ENCODE measurements at regions not wholly inside any gene's neighbourhood (a gene's known extent, or its start where the extent isn't known, plus 50 kb on each side); places are given as distances from the start of the nearest gene placed in this dataset.

DNA sequence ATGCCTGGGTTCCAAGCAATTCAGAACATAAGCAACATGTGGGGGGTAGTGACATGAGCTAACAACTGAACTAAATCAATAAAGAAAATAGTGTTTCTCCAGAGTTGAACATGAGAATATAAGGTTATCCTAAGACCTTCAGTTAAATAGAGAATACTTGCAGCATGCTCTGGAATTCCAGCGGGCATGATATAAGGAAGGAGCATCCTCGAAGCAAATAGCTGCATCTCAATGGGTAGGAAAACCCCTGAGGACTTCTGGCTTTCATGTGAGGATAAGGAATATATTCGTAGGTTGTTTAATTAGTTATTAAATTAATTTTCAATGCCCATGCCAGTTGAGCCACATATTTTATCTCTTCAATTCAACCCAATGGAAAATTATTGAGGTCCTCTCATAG is 631.2 kb upstream of the EPHA7 start:
- FAIRE-seq: no peak
- intact Hi-C loops (cut with micrococcal nuclease) (no loop called here), dilution Hi-C loops (cut with MboI; ENCODE audit: extremely low pct_ligation_motif_present, low sequenced_read_pairs) (no loop called here)
- no peak for DNase-seq (ENCODE audit: low read depth, low spot score)
- Histone ChIP-seq H3K36me3 (ENCODE audit: control insufficient read depth in 2 of 2, extremely low read depth in 1 of 2, insufficient read depth in 2 of 2, low read length in 2 of 2) (no peaks in the 10 kb centered on the region), H3K79me2 (ENCODE audit: control insufficient read depth, insufficient read depth, low read length) (no peaks in the 10 kb centered on the region), H3K9ac (replicated peaks; ENCODE audit: extremely low read depth, insufficient read depth, low read length) (no peak overlapping the region), H3K4me1 (ENCODE audit: control insufficient read depth, extremely low read depth, insufficient read depth, low read length) (no peaks in the 10 kb centered on the region), H4K20me1 (replicated peaks; ENCODE audit: control insufficient read depth, extremely low read depth, insufficient read depth, low read length) (no peaks in the 10 kb centered on the region), H3K4me3 (replicated peaks in 1 of 3; ENCODE audit: insufficient read depth in 1 of 3, low read depth in 1 of 3, low read length in 3 of 3) (no peak overlapping the region), H3K9me3 (replicated peaks; ENCODE audit: control insufficient read depth, insufficient read depth, low read length) (no peaks in the 10 kb centered on the region), H2AFZ (ENCODE audit: low read depth, low read length) (no peak overlapping the region), H3K9me1 (replicated peaks; ENCODE audit: control insufficient read depth, extremely low read depth, insufficient read depth, low read length) (no peaks in the 10 kb centered on the region), H3K27ac (ENCODE audit: insufficient read depth, low read depth, low read length) (no peak overlapping the region), H3K27me3 (ENCODE audit: control insufficient read depth in 2 of 2, insufficient read depth in 2 of 2, low read length in 2 of 2) (no peaks in the 10 kb centered on the region), H3K4me2 (ENCODE audit: insufficient read depth, low read length) (no peak overlapping the region)
- CTCF ChIA-PET: no interaction called here
- POLR2A ChIA-PET: no interaction called here
- no peak for TF ChIP-seq JUN (IDR thresholded peaks at IDR 0.05; ENCODE audit: borderline replicate concordance, insufficient read depth, insufficient read length, low read depth)
- TF ChIP-seq POLR2AphosphoS5 (IDR thresholded peaks at IDR 0.05; ENCODE audit: insufficient read depth, low read depth, low read length): no peak
- TF ChIP-seq, protein P1, sequence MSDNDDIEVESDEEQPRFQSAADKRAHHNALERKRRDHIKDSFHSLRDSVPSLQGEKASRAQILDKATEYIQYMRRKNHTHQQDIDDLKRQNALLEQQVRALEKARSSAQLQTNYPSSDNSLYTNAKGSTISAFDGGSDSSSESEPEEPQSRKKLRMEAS (IDR thresholded peaks at IDR 0.05; ENCODE audit: insufficient read depth, insufficient read length): no peak
- no peak for TF ChIP-seq CTCF (IDR thresholded peaks at IDR 0.05; ENCODE audit: extremely low read depth in 1 of 2, insufficient read depth in 1 of 2, low read depth in 1 of 2, low read length in 2 of 2)
- TF ChIP-seq EZH2 (IDR thresholded peaks at IDR 0.05; ENCODE audit: borderline replicate concordance, low read depth, low read length, severe bottlenecking): no peak
- no peak for TF ChIP-seq MYC (IDR thresholded peaks at IDR 0.05; ENCODE audit: low read depth, low read length)
- BruUV-seq (replicated peaks): no TSS peak

DNA sequence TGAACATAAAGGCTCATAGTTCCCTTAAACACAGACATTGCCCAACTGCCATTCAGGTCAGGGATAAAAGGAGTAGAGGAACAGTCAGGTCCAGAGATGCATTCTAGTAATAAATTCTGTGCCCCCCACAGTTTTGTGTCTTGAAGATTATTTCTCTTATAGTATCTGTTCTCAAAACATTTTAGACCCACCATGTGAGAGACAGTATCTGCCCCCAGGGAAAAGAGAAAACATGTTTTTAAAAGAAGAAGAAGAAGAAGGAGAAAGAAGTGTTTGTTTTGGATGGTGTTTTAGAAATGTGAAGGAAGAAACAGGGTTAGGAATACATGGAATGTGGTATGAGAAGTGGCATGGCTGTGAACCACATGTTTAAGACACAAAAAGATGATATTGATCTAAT is 629.6 kb upstream of the EPHA7 start:
- POLR2A ChIA-PET: no interaction called here
- DNase-seq (ENCODE audit: low read depth, low spot score): no peak
- Histone ChIP-seq H3K4me1 (ENCODE audit: control insufficient read depth, extremely low read depth, insufficient read depth, low read length) (no peaks in the 10 kb centered on the region), H3K27me3 (ENCODE audit: control insufficient read depth in 2 of 2, insufficient read depth in 2 of 2, low read length in 2 of 2) (no peaks in the 10 kb centered on the region), H3K4me3 (replicated peaks in 1 of 3; ENCODE audit: insufficient read depth in 1 of 3, low read depth in 1 of 3, low read length in 3 of 3) (no peak overlapping the region), H3K9me3 (replicated peaks; ENCODE audit: control insufficient read depth, insufficient read depth, low read length) (no peaks in the 10 kb centered on the region), H4K20me1 (replicated peaks; ENCODE audit: control insufficient read depth, extremely low read depth, insufficient read depth, low read length) (no peaks in the 10 kb centered on the region), H3K4me2 (ENCODE audit: insufficient read depth, low read length) (no peak overlapping the region), H3K79me2 (ENCODE audit: control insufficient read depth, insufficient read depth, low read length) (no peaks in the 10 kb centered on the region), H3K27ac (ENCODE audit: insufficient read depth, low read depth, low read length) (no peak overlapping the region), H2AFZ (ENCODE audit: low read depth, low read length) (no peak overlapping the region), H3K9me1 (replicated peaks; ENCODE audit: control insufficient read depth, extremely low read depth, insufficient read depth, low read length) (no peaks in the 10 kb centered on the region), H3K9ac (replicated peaks; ENCODE audit: extremely low read depth, insufficient read depth, low read length) (no peak overlapping the region), H3K36me3 (ENCODE audit: control insufficient read depth in 2 of 2, extremely low read depth in 1 of 2, insufficient read depth in 2 of 2, low read length in 2 of 2) (no peaks in the 10 kb centered on the region)
- dilution Hi-C loops (cut with MboI; ENCODE audit: extremely low pct_ligation_motif_present, low sequenced_read_pairs): no loop called here
- TF ChIP-seq JUN (IDR thresholded peaks at IDR 0.05; ENCODE audit: borderline replicate concordance, insufficient read depth, insufficient read length, low read depth) (no peak), GATA2 (IDR thresholded peaks at IDR 0.05; ENCODE audit: insufficient read depth, insufficient read length, low read depth, low read length) (no peak), EZH2 (IDR thresholded peaks at IDR 0.05; ENCODE audit: borderline replicate concordance, low read depth, low read length, severe bottlenecking) (no peak), MYC (IDR thresholded peaks at IDR 0.05; ENCODE audit: low read depth, low read length) (no peak), CTCF (IDR thresholded peaks at IDR 0.05; ENCODE audit: extremely low read depth in 1 of 2, insufficient read depth in 1 of 2, low read depth in 1 of 2, low read length in 2 of 2) (no peak), FOS (IDR thresholded peaks at IDR 0.05; ENCODE audit: borderline replicate concordance, insufficient read depth, low read length) (no peak), POLR2AphosphoS5 (IDR thresholded peaks at IDR 0.05; ENCODE audit: insufficient read depth, low read depth, low read length) (no peak), POLR2A (IDR thresholded peaks at IDR 0.05; ENCODE audit: low read depth, low read length) (no peak)
- TF ChIP-seq, protein P1 (IDR thresholded peaks at IDR 0.05; ENCODE audit: insufficient read depth, insufficient read length): no peak
- no peak for FAIRE-seq
- CTCF ChIA-PET: no interaction called here
- intact Hi-C loops (cut with micrococcal nuclease): no loop called here
- no TSS peak for BruUV-seq (replicated peaks)
